K562 (cell line): ENCODE measurements at regions not wholly inside any gene's neighbourhood (a gene's known extent, or its start where the extent isn't known, plus 50 kb on each side); places are given as distances from the start of the nearest gene placed in this dataset.

Experiments
- ATAC-seq: fragments of 200-7000 bp; cut with Tn5 transposase; 3 replicates; pipeline ENCODE4 v1.9.1; 2020; ENCODE audit warnings: moderate library complexity
- BruUV-seq: library from RNA; stranded (reverse); fragments of 400-500 nt; replicated peaks from 2 replicates; lab custom pipeline; 2021; lab: Mats Ljungman, UMichigan
- CTCF ChIA-PET: fragments of 300-600 bp; formaldehyde crosslinking; extraction: SDS; loops from one replicate; lab custom pipeline; 2021; ENCODE audit warnings: low intra/inter-chr PET ratio; lab: Yijun Ruan, JAX
- POLR2A ChIA-PET: fragments of 300-600, 350-650 bp; sonication (Branson Sonifier 250); formaldehyde crosslinking; extraction: SDS; loops from one replicate; lab custom pipeline; 2021; ENCODE audit warnings: antibody characterized with exemption, inconsistent platforms; lab: Yijun Ruan, JAX
- DNase-seq, 4 experiments: peaks; one replicate each; pipeline versions ENCODE4 v3.0.0 to v3.0.0-alpha.2; 2011 to 2018; ENCODE audit warnings: low spot score in 3 of 4, mixed read lengths in 3 of 4; ENCODE audit errors: extremely low read depth in 1 of 4
- FAIRE-seq: peaks from 2 replicates; lab custom pipeline; 2011; peaks lifted over from hg19 to GRCh38; lab: Jason Lieb, UNC
- H2AFZ ChIP-seq: 2 replicates; pipeline ENCODE4 v1.6.0; 2011; ENCODE audit warnings: low read depth, low read length, control low read depth, inconsistent platforms
- H3K27ac ChIP-seq: fragments of 200-600 bp; 3 replicates; pipeline ENCODE4 v1.8.0; 2011; ENCODE audit warnings: low read depth, mild to moderate bottlenecking, control low read depth, inconsistent platforms, low read length, moderate library complexity, mixed read lengths; ENCODE audit errors: extremely low read depth
- H3K27me3 ChIP-seq, 2 experiments: fragments of 300-600 bp in 1 of 2; 2 replicates in 1 of 2; 3 replicates in 1 of 2; pipeline versions ENCODE4 v1.6.0 to v1.8.0; 2011; ENCODE audit warnings: inconsistent platforms in 2 of 2, low read length in 2 of 2, mild to moderate bottlenecking in 1 of 2, mixed read lengths in 1 of 2, moderate library complexity in 1 of 2; ENCODE audit not compliant: control insufficient read depth in 2 of 2, insufficient read depth in 2 of 2
- H3K36me3 ChIP-seq: fragments of 300-600 bp; 3 replicates; pipeline ENCODE4 v1.8.0; 2011; ENCODE audit warnings: mild to moderate bottlenecking, low read length, inconsistent platforms; ENCODE audit not compliant: control insufficient read depth, insufficient read depth
- H3K4me1 ChIP-seq, 2 experiments: fragments of 200-600 bp in 1 of 2; replicated peaks in 1 of 2; 2 replicates in 1 of 2; 3 replicates in 1 of 2; pipeline versions ENCODE4 v1.5.1 to v1.8.0; 2011; ENCODE audit warnings: inconsistent platforms in 2 of 2, low read length in 2 of 2, mild to moderate bottlenecking in 1 of 2, mixed read lengths in 1 of 2, moderate library complexity in 1 of 2; ENCODE audit not compliant: control insufficient read depth in 2 of 2, insufficient read depth in 2 of 2
- H3K4me2 ChIP-seq: 2 replicates; pipeline ENCODE4 v1.6.1; 2011; ENCODE audit warnings: low read length, control low read depth, inconsistent platforms, mixed read lengths; ENCODE audit not compliant: insufficient read depth
- H3K4me3 ChIP-seq: fragments of 200-600 bp; sonication (generic), shearing (Covaris generic); 2 replicates; pipeline ENCODE4 v1.5.1; 2016; ENCODE audit warnings: control low read depth, inconsistent platforms
- H3K79me2 ChIP-seq: fragments of 200-600 bp; 3 replicates; pipeline ENCODE4 v1.8.0; 2011; ENCODE audit warnings: low read length, inconsistent platforms; ENCODE audit not compliant: control insufficient read depth, insufficient read depth
- H3K9ac ChIP-seq, 2 experiments: 2 replicates each; pipeline versions ENCODE4 v1.6.0 to v1.6.1; 2011; ENCODE audit warnings: low read depth in 2 of 2, low read length in 2 of 2, control low read depth in 1 of 2, inconsistent platforms in 1 of 2, mild to moderate bottlenecking in 1 of 2, mixed read lengths in 1 of 2; ENCODE audit not compliant: insufficient read depth in 1 of 2
- H3K9me1 ChIP-seq: one replicate; pipeline ENCODE4 v1.6.0; 2011; ENCODE audit warnings: inconsistent platforms, mild to moderate bottlenecking, low read length, moderate library complexity; ENCODE audit not compliant: control insufficient read depth, insufficient read depth
- H3K9me3 ChIP-seq: replicated peaks from 2 replicates; pipeline ENCODE4 v1.5.1; 2011; ENCODE audit warnings: low read depth, low read length, inconsistent platforms; ENCODE audit not compliant: control insufficient read depth, insufficient read depth
- H4K20me1 ChIP-seq: replicated peaks from 2 replicates; pipeline ENCODE4 v1.6.1; 2011; ENCODE audit warnings: low read length, inconsistent platforms, mixed read lengths; ENCODE audit not compliant: control insufficient read depth, insufficient read depth
- CBFA2T3 ChIP-seq: fragments of 450-650 bp; IDR thresholded peaks from 2 replicates; pipeline ENCODE4 v1.6.1; 2017
- CHD4 ChIP-seq: fragments of 200-600 bp; sonication (generic); IDR thresholded peaks from 3 replicates; pipeline ENCODE4 v1.6.1; 2012; ENCODE audit warnings: low read depth, mild to moderate bottlenecking, mixed read lengths, low read length, inconsistent platforms; ENCODE audit not compliant: insufficient read depth, insufficient replicate concordance, poor library complexity, severe bottlenecking
- DPF2 ChIP-seq: fragments of 450-650 bp; IDR thresholded peaks from 2 replicates; pipeline ENCODE4 v1.6.1; 2016
- E2F3 ChIP-seq: fragments of 250-450 bp; sonication (Bioruptor Pico); IDR thresholded peaks from 2 replicates; pipeline ENCODE4 v1.4.0; 2020; ENCODE audit warnings: mild to moderate bottlenecking
- ELF1 ChIP-seq: fragments of 200-800 bp; sonication (Bioruptor generic); IDR thresholded peaks from 2 replicates; pipeline ENCODE4 v1.6.1; 2016; ENCODE audit warnings: missing genetic modification characterization, missing compliant biosample characterization
- FOS ChIP-seq: IDR thresholded peaks from 3 replicates; pipeline ENCODE4 v1.6.1; 2011; ENCODE audit not compliant: insufficient read length; ENCODE audit errors: extremely low read depth
- HDAC2 ChIP-seq: fragments of 450-650 bp; IDR thresholded peaks from 2 replicates; pipeline ENCODE4 v1.6.1; 2016; ENCODE audit warnings: mild to moderate bottlenecking
- KAT8 ChIP-seq: fragments of 450-650 bp; IDR thresholded peaks from 2 replicates; pipeline ENCODE4 v1.6.1; 2016; ENCODE audit warnings: low read depth, mild to moderate bottlenecking
- LEF1 ChIP-seq: fragments of 450-650 bp; IDR thresholded peaks from 2 replicates; pipeline ENCODE4 v1.6.1; 2016; ENCODE audit warnings: mild to moderate bottlenecking
- MEIS2 ChIP-seq: fragments of 450-650 bp; IDR thresholded peaks from 2 replicates; pipeline ENCODE4 v1.6.1; 2014; ENCODE audit warnings: mild to moderate bottlenecking; ENCODE audit not compliant: partially characterized antibody
- NCOA6 ChIP-seq: fragments of 450-650 bp; IDR thresholded peaks from 2 replicates; pipeline ENCODE4 v1.6.1; 2017; ENCODE audit warnings: mild to moderate bottlenecking
- PHB ChIP-seq: fragments of 250-450 bp; sonication (Bioruptor Pico); IDR thresholded peaks from 2 replicates; pipeline ENCODE4 v1.5.0; 2021
- RCOR1 ChIP-seq, 2 experiments: IDR thresholded peaks; 2 replicates each; pipeline ENCODE4 v1.6.1; 2012; ENCODE audit warnings: low read depth in 2 of 2, low read length in 2 of 2, borderline replicate concordance in 1 of 2, improper control_type of control experiment in 1 of 2
- SRSF3 ChIP-seq: fragments of 200-400 bp; formaldehyde crosslinking; IDR thresholded peaks from 2 replicates; pipeline ENCODE4 v1.6.1; 2016; ENCODE audit warnings: mild to moderate bottlenecking, low read length, moderate library complexity; ENCODE audit not compliant: insufficient read depth
- U2AF1 ChIP-seq: fragments of 200-400 bp; formaldehyde crosslinking; optimal IDR thresholded peaks from 2 replicates; pipeline ENCODE3; 2017; ENCODE audit warnings: mild to moderate bottlenecking, low read depth, low read length, moderate library complexity
- ZNF644 ChIP-seq: fragments of 200-800 bp; sonication (Bioruptor generic); IDR thresholded peaks from 2 replicates; pipeline ENCODE4 v1.6.1; 2016; ENCODE audit warnings: low read depth, missing genetic modification characterization, missing compliant biosample characterization
- WGBS: fragments of 100-300 bp; shearing (Covaris generic); methylation state at CpG from one replicate; pipeline ENCODE4 v1.1.6; 2016; ENCODE audit warnings: low coverage, mixed read lengths; ENCODE audit not compliant: insufficient coverage; ENCODE audit errors: missing lambda C conversion rate; 5-methylcytosine and 5-hydroxymethylcytosine counted together
- in situ Hi-C: fragments of 300-500 bp; cut with MboI; formaldehyde crosslinking; loops from 4 replicates; pipeline ENCODE4 v1.15.0; 2018; ENCODE audit warnings: inconsistent platforms, mixed read lengths
- intact Hi-C: fragments of 100-400 bp; cut with micrococcal nuclease; formaldehyde crosslinking; loops from 2 replicates; pipeline ENCODE4 v1.14.2; 2022
- TF ChIP-seq, protein P1 (sequence below): IDR thresholded peaks from 2 replicates; pipeline ENCODE4 v1.6.1; 2011; ENCODE audit not compliant: insufficient read length; ENCODE audit errors: extremely low read depth
- TF ChIP-seq, protein P2 (sequence below): fragments of 450-650 bp; IDR thresholded peaks from 2 replicates; pipeline ENCODE4 v1.6.1; 2017; ENCODE audit warnings: mild to moderate bottlenecking, moderate library complexity

DNA sequence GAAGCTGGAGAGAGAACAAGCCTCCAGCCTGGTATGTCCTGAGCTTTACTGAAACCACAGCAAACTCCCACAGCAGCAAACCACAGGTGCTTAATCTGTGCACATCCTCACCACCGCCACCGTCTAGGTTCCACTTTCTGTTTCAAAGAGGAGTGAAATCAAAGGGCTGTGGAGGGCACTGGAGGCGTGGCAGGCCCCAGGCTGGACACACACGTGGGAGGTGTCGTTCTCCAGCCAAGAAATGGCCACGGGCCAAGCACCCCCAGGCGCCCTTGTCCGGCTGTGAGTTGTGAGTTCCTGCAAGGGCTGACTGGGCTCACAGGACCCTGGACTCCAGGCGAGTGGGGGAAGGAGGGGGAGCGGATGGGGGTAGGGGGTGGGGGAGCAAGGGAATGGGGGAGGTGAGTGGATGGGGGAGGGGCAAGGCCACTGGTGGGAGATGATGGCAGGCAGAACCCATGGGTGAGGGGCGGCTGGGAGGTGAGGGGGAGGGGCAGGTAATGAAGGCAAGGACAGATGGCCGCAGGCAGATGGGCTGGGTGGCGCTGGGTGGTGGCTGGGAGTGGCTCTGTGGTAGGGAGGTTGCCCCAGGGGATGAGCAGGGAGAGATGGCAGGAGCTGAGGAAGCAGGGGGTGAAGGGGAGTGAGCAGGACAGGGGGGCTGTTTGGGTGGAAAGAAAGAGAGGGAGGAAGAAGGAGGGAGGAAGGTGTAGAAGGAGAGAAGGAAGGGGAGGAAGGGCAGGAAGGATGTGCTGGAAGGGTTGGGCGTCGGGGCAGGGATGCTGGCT lies 86.7 kb downstream of the NCOR2 start:
- no TSS peak for BruUV-seq
- ATAC-seq (peak; percentile 71), DNase-seq (peak in 3 of 4 experiments; percentile 36 to 39 (median 36)), FAIRE-seq (no peak)
- Histone ChIP-seq H3K9me1 (peaks cover 3% of the 10 kb centered on the region), H3K36me3 (peaks cover 65% of the 10 kb centered on the region; the same call in 2 of the 3 replicates), H3K79me2 (peaks cover 5% of the 10 kb centered on the region; the same call in 1 of the 3 replicates), H3K27ac (no peak overlapping the region), H3K9ac (peak overlapping the region in 1 of 2 experiments; percentile 56; a peak in 2 of 4 replicates), H3K27me3 (no peaks in the 10 kb centered on the region), H2AFZ (no peak overlapping the region), H3K4me2 (no peak overlapping the region), H3K4me1 (peaks cover 0 to 58% of the 10 kb centered on the region in 2 experiments; a peak in 3 of 5 replicates), H4K20me1 (0 out of 2 replicates have a peak, but pooled peaks cover 6% of the 10 kb centered on the region), H3K9me3 (no peaks in the 10 kb centered on the region), H3K4me3 (no peak overlapping the region)
- intact Hi-C loops, result no loop called here
- ChIA-PET POLR2A (interaction anchor here (0.7 to 0.9 kb wide), 2 partner anchors 9 to 10 kb away, joined by 3 to 4 read pairs; no protein-coding TSS in a partner anchor), CTCF (no interaction called here)
- in situ Hi-C loops, result no loop called here
- 44% methylated on average over 7 of the region's 15 CpGs for WGBS
- TF ChIP-seq CBFA2T3, result no peak
- TF ChIP-seq ELF1 (tag), result no peak
- TF ChIP-seq LEF1, result no peak
- TF ChIP-seq DPF2, result no peak
- no peak for TF ChIP-seq KAT8
- no peak for TF ChIP-seq FOS
- TF ChIP-seq MEIS2, result no peak
- TF ChIP-seq NCOA6, result no peak
- TF ChIP-seq RCOR1 (IDR thresholded peaks at IDR 0.05; ENCODE audit: borderline replicate concordance in 1 of 2, low read depth in 2 of 2, low read length in 2 of 2), result no peak
- no peak for TF ChIP-seq SRSF3
- TF ChIP-seq, protein P1, sequence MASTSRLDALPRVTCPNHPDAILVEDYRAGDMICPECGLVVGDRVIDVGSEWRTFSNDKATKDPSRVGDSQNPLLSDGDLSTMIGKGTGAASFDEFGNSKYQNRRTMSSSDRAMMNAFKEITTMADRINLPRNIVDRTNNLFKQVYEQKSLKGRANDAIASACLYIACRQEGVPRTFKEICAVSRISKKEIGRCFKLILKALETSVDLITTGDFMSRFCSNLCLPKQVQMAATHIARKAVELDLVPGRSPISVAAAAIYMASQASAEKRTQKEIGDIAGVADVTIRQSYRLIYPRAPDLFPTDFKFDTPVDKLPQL, result no peak
- no peak for TF ChIP-seq ZNF644 (tag)
- TF ChIP-seq, protein P2, sequence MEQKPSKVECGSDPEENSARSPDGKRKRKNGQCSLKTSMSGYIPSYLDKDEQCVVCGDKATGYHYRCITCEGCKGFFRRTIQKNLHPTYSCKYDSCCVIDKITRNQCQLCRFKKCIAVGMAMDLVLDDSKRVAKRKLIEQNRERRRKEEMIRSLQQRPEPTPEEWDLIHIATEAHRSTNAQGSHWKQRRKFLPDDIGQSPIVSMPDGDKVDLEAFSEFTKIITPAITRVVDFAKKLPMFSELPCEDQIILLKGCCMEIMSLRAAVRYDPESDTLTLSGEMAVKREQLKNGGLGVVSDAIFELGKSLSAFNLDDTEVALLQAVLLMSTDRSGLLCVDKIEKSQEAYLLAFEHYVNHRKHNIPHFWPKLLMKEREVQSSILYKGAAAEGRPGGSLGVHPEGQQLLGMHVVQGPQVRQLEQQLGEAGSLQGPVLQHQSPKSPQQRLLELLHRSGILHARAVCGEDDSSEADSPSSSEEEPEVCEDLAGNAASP, result no peak
- TF ChIP-seq HDAC2, result no peak
- no peak for TF ChIP-seq U2AF1
- TF ChIP-seq E2F3 (CRISPR knock-in tag), result no peak
- TF ChIP-seq CHD4, result no peak
- no peak for TF ChIP-seq PHB (CRISPR knock-in tag)
